A673 (cell line): ENCODE measurements at regions not wholly inside any gene's neighbourhood (a gene's known extent, or its start where the extent isn't known, plus 50 kb on each side); places are given as distances from the start of the nearest gene placed in this dataset.

Source experiments
- BruUV-seq: library from RNA; stranded (reverse); fragments of 400-500 nt; replicated peaks from 2 replicates; lab custom pipeline; 2021; lab: Mats Ljungman, UMichigan
- CTCF ChIA-PET: fragments of 300-600 bp; sonication (Branson Sonifier 250); formaldehyde crosslinking; loops from one replicate; lab custom pipeline; 2022; ENCODE audit warnings: antibody characterized with exemption; lab: Charles Lee
- POLR2A ChIA-PET: fragments of 300-600 bp; sonication (Branson Sonifier 250); formaldehyde crosslinking; loops from one replicate; lab custom pipeline; 2022; ENCODE audit warnings: antibody characterized with exemption; ENCODE audit not compliant: low non-redundant PET; lab: Charles Lee
- DNase-seq: peaks from one replicate; pipeline ENCODE4 v3.0.0-alpha.2; 2015; ENCODE audit warnings: low spot score
- H3K27ac ChIP-seq: fragments of 200-600 bp; sonication (generic); 2 replicates; pipeline ENCODE4 v1.5.1; 2016; ENCODE audit warnings: mixed run types, low read depth, mild to moderate bottlenecking, mixed read lengths, antibody characterized with exemption, low read length; ENCODE audit not compliant: poor library complexity, severe bottlenecking
- H3K27me3 ChIP-seq: fragments of 200-600 bp; sonication (generic); replicated peaks from 2 replicates; pipeline ENCODE4 v1.6.1; 2017; ENCODE audit warnings: mixed run types, low read depth, mild to moderate bottlenecking, mixed read lengths, antibody characterized with exemption, low read length; ENCODE audit not compliant: insufficient read depth, poor library complexity
- H3K36me3 ChIP-seq: fragments of 200-600 bp; sonication (generic); 2 replicates; pipeline ENCODE4 v1.6.1; 2016; ENCODE audit warnings: mixed run types, mild to moderate bottlenecking, mixed read lengths, antibody characterized with exemption, low read length; ENCODE audit not compliant: insufficient read depth, poor library complexity, severe bottlenecking
- H3K4me1 ChIP-seq: fragments of 200-600 bp; sonication (generic); 2 replicates; pipeline ENCODE4 v1.6.1; 2017; ENCODE audit warnings: mixed run types, mild to moderate bottlenecking, mixed read lengths, antibody characterized with exemption, low read length; ENCODE audit not compliant: insufficient read depth, poor library complexity, severe bottlenecking
- H3K4me3 ChIP-seq: fragments of 200-600 bp; sonication (generic); 2 replicates; pipeline ENCODE4 v1.5.1; 2016; ENCODE audit warnings: low read depth, mixed run types, mild to moderate bottlenecking, mixed read lengths, low read length; ENCODE audit not compliant: poor library complexity, severe bottlenecking
- H3K9me3 ChIP-seq: fragments of 200-600 bp; sonication (generic); 2 replicates; pipeline ENCODE4 v1.6.1; 2016; ENCODE audit warnings: mixed run types, low read depth, mild to moderate bottlenecking, mixed read lengths, antibody characterized with exemption, low read length; ENCODE audit not compliant: poor library complexity, severe bottlenecking
- EZH2 ChIP-seq: fragments of 200-600 bp; sonication (generic); IDR thresholded peaks from 2 replicates; pipeline ENCODE4 v1.6.1; 2017; ENCODE audit warnings: borderline replicate concordance, low read depth, mild to moderate bottlenecking, mixed read lengths, antibody characterized with exemption, low read length; ENCODE audit not compliant: poor library complexity, severe bottlenecking
- intact Hi-C: fragments of 100-400 bp; cut with micrococcal nuclease; formaldehyde crosslinking; loops from one replicate; pipeline ENCODE4 v1.10.0; 2022; ENCODE audit not compliant: unreplicated experiment
- TF ChIP-seq, protein P1 (sequence below): fragments of 300-800, 200-600 bp; sonication (generic); conservative IDR thresholded peaks from 2 replicates; pipeline ENCODE4 v1.5.1; 2017; ENCODE audit warnings: low read depth, mild to moderate bottlenecking, antibody characterized with exemption, low read length, moderate library complexity, mixed read lengths

- BruUV-seq: no TSS peak
Measured at GRCh38 chr14:95023886-95024285, 133.4 kb downstream of the DICER1 start.

DNA sequence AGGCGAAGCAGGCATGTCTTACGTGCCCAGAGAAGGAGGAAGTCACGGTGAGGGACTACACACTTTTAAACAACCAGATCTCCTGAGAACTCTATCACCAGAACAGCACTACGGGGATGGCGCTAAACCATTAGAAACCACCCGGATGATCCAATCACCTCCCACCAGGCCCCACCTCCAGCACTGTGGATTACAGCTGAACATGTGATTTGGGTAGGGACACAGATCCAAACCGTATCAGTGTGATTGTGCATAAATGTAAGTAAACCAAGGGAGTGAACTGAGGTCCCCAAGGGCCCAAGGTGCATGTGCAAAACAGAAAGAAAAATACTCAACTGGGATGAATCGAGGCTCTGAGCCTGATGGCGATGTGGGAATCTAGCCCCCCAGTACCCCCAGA is 134.2 kb downstream of the DICER1 start:
- Histone ChIP-seq H3K27ac (no peak overlapping the region), H3K4me3 (no peak overlapping the region), H3K27me3 (no peaks in the 10 kb centered on the region), H3K36me3 (no peaks in the 10 kb centered on the region), H3K9me3 (no peaks in the 10 kb centered on the region), H3K4me1 (no peaks in the 10 kb centered on the region)
- CTCF ChIA-PET: no interaction called here
- intact Hi-C loops: no loop called here
- no TSS peak for BruUV-seq
- POLR2A ChIA-PET: no interaction called here
- TF ChIP-seq, protein P1, sequence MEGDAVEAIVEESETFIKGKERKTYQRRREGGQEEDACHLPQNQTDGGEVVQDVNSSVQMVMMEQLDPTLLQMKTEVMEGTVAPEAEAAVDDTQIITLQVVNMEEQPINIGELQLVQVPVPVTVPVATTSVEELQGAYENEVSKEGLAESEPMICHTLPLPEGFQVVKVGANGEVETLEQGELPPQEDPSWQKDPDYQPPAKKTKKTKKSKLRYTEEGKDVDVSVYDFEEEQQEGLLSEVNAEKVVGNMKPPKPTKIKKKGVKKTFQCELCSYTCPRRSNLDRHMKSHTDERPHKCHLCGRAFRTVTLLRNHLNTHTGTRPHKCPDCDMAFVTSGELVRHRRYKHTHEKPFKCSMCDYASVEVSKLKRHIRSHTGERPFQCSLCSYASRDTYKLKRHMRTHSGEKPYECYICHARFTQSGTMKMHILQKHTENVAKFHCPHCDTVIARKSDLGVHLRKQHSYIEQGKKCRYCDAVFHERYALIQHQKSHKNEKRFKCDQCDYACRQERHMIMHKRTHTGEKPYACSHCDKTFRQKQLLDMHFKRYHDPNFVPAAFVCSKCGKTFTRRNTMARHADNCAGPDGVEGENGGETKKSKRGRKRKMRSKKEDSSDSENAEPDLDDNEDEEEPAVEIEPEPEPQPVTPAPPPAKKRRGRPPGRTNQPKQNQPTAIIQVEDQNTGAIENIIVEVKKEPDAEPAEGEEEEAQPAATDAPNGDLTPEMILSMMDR: no peak
- no peak for TF ChIP-seq EZH2
- DNase-seq: no peak

More at GRCh38 chr14:95023886-95024285, 133.4 kb downstream of the DICER1 start:
- no peaks in the 10 kb centered on the region for H3K36me3 ChIP-seq
- POLR2A ChIA-PET: no interaction called here
- H3K9me3 ChIP-seq: no peaks in the 10 kb centered on the region
- no peaks in the 10 kb centered on the region for H3K4me1 ChIP-seq
- no peak for DNase-seq
- no peaks in the 10 kb centered on the region for H3K27me3 ChIP-seq
- no peak overlapping the region for H3K4me3 ChIP-seq
- intact Hi-C loops: no loop called here
- CTCF ChIA-PET: no interaction called here
- TF ChIP-seq, protein P1: no peak
- no peak for TF ChIP-seq EZH2
- H3K27ac ChIP-seq: no peak overlapping the region

- intact Hi-C loops: no loop called here
- H3K27me3 ChIP-seq: no peaks in the 10 kb centered on the region
- BruUV-seq: no TSS peak
- H3K9me3 ChIP-seq: no peaks in the 10 kb centered on the region
- POLR2A ChIA-PET: no interaction called here
- DNase-seq: no peak
- H3K4me1 ChIP-seq: no peaks in the 10 kb centered on the region
- H3K4me3 ChIP-seq: no peak overlapping the region
- CTCF ChIA-PET: no interaction called here
- H3K27ac ChIP-seq: no peak overlapping the region
- TF ChIP-seq, protein P1: no peak
- no peak for TF ChIP-seq EZH2
- H3K36me3 ChIP-seq: no peaks in the 10 kb centered on the region
Measured at GRCh38 chr14:95021588-95021987, 135.7 kb downstream of the DICER1 start.
